H1 (cell line): ENCODE measurements at regions not wholly inside any gene's neighbourhood (a gene's known extent, or its start where the extent isn't known, plus 50 kb on each side); places are given as distances from the start of the nearest gene placed in this dataset.

Experiments
- CREB1 ChIP-seq: IDR thresholded peaks from 2 replicates; pipeline ENCODE4 v1.6.1; 2012; ENCODE audit warnings: inconsistent platforms
- GTF2F1 ChIP-seq: IDR thresholded peaks from 2 replicates; pipeline ENCODE4 v1.6.1; 2012; ENCODE audit warnings: low read depth, low read length, improper control_type of control experiment, borderline replicate concordance
- POLR2AphosphoS5 ChIP-seq: IDR thresholded peaks from 2 replicates; pipeline ENCODE4 v1.6.1; 2011; ENCODE audit warnings: low read depth, low read length
- TAF1 ChIP-seq: IDR thresholded peaks from 2 replicates; pipeline ENCODE4 v1.6.1; 2011; ENCODE audit warnings: mild to moderate bottlenecking, low read depth, low read length

GRCh38 chr1:68969441-68969840 lies 472.6 kb upstream of the DEPDC1 start (continued):
- TF ChIP-seq CREB1 (no peak), GTF2F1 (no peak), TAF1 (no peak), POLR2AphosphoS5 (no peak)
